Brain pericyte (primary cell): ENCODE measurements at regions not wholly inside any gene's neighbourhood (a gene's known extent, or its start where the extent isn't known, plus 50 kb on each side); places are given as distances from the start of the nearest gene placed in this dataset.

Experiments
- DNase-seq: peaks from one replicate; pipeline ENCODE4 v3.0.0-alpha.2; 2012; ENCODE audit warnings: low read depth, low spot score

DNA sequence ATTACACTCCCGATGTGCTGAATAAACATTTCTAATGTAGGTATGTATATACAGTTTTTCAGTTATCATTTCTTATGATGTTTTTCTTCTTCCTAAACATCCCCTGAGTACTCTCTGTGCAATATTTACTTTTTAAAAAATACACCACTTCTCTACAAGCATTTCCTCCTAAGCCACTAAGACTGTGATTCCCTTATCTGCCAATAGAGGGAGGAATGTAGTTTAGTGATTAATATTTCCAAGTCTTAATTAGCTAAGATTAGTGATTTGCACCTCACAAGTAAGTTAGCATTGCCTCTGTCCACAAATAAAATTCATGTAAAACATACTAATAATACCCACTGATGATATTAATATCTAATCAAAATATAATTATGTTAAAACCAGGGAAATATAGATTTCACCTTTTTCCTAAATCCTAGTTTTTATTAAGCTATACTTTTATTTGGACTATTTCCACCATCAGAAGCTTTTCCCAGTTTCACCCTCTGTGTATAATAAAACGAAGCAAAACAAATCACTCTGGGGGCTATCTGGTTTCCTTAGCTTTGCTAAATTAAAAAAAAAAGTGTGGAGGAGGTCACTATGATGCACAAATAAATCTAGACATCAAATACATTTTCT lies 909.1 kb downstream of the FAT4 start:
- DNase-seq: no peak

DNA sequence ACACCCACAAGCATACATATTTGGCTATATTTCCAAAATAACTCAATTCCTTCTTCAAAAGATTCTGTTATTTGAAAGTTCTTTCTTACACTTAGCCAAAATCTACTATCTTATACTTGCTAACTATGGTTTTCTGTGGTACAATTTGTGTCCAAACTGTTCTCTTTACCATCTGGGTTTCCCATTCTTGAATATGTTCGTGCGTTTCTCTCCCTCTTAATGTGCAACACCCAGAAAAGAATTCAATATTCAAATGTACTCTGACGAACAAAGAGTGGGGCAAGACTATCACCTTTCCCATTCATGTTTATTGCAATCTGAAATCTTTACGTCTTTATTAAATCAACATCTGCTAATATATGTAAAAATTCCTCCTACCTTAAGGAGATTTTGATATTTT lies 912.7 kb downstream of the FAT4 start:
- no peak for DNase-seq

DNA sequence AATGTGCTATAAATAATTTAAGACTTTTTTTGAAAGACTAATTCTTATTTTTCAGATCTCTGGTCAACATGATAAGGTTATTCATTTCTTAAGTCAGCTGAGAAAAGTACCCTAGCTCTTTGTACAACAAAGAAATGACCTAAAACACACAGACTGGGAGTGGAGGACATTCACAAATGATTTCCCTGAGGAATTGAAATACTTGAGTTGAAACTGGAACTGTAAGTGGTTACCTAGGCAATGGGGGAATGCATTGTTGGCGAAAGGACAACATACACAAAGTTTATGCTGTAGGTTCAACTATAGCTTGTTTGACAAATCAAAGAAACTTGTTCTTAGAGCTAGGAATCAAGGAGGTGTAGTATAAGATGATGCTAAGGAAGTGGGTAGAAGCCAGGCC lies 915.5 kb downstream of the FAT4 start:
- DNase-seq: no peak

- DNase-seq: no peak
Observed at GRCh38 chr4:126233483-126233882, 918.7 kb downstream of the FAT4 start.

- no peak for DNase-seq
Observed at GRCh38 chr4:126238013-126238412, 923.3 kb downstream of the FAT4 start.

DNA sequence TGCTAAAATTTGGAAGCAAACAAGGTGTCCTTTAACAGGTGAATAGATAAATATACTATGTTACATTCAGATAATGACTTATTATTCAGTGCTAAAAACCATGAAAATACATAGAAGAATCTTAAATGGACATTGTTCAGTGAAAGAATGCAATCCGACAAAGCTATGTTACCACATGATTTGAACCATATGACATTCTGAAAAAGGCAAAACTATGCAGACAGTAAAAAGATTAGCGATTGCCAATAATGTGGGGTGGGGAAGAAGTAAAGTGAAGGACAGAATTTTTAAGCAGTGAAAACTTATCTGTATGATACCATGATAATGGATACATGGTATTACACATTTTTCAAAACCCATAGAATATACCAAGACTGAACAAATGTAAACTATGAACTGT lies 926.9 kb downstream of the FAT4 start:
- no peak for DNase-seq

DNA sequence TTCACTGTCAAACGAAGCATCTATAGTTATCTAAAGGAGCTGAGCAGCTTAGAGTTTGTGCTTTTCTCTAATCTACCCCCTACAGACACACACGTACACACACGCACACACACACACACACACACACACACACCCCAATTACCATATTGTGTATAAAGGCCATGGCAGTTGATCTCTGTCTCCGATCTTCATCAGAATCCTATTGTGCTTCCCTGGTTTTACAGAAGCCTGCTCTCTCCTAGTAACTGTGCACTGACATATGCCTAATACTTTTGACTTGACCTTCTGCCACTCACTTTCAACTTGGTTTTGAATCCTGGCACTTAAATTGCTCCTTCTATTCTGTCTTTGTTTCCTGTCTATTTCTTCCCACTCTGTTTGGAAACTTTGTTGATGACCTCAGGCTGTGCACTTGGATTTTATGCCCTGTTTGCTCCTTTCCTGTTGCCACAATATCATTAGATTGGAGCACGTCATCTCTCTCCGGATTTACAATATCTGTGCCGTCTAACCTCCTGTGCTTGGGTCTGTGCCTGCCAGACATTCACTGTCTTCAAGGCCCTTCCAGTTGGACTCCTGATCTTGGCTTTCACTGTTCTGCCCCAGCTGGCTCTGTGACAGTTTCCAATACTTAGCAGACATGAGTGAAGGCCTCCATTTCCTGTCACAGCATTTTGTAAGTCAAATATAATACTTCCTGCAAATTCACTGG lies 928.1 kb downstream of the FAT4 start:
- DNase-seq: no peak

DNA sequence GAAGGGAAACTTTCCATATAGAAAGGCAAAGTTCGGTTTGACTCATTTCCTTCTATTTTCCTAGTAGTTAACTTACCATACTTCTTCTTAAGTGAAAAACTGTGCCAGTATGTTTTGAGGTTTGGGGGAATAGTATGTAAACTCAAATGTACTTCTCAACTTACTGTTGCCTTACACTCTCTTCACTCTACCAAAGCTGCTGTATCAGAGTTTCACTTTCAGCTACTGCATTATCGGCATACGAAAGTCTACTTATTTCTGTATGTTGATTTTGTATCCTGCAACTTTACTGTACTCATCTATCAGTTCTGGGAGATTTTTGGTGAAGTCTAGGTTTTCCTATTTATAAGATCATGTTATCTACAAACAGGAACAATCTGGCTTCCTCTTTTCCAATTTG lies 932.7 kb downstream of the FAT4 start:
- DNase-seq: no peak

GRCh38 chr4:126250006-126250405 lies 935.3 kb downstream of the FAT4 start:
- DNase-seq: no peak

- DNase-seq: no peak
Observed at GRCh38 chr4:126251169-126251568, 936.4 kb downstream of the FAT4 start.

- DNase-seq: no peak
Observed at GRCh38 chr4:126262665-126263064, 947.9 kb downstream of the FAT4 start.

DNA sequence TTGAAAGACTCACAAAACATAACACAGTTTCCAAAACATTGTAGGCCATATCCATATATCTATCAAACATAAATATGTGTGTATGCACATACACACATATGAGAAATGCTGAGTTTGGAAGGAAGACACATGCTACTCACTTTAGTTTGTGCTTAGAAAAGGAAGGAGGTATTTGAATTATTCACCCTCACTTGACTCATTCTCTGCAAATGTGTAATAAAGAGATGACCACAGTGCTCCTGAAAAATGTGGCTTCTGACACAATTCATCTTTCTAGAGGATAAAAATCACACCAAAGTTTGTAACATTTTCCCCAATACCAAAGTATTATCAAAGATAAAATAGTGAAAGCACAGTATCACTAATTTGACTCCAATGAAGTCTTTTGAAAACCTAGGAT lies 950.1 kb downstream of the FAT4 start:
- DNase-seq: no peak

DNA sequence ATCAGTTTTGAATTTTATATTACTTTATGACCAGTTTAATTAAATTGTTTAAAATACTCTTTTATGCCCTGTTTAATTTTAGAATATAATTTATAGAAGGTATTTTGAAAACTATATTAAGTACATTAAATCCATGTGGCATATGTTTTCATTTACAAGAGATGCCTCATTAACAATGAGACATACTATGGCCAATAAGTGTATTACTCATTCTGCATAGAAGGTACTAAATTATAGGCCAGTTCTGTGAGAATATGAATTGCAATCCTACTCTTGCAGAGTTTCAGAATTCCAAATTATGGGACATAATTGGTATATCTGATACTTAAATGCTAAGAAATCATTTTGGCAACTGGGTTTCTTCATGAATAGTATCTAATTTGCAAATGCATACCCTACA lies 951.1 kb downstream of the FAT4 start:
- no peak for DNase-seq

- no peak for DNase-seq
Observed at GRCh38 chr4:126267689-126268088, 952.9 kb downstream of the FAT4 start.

DNA sequence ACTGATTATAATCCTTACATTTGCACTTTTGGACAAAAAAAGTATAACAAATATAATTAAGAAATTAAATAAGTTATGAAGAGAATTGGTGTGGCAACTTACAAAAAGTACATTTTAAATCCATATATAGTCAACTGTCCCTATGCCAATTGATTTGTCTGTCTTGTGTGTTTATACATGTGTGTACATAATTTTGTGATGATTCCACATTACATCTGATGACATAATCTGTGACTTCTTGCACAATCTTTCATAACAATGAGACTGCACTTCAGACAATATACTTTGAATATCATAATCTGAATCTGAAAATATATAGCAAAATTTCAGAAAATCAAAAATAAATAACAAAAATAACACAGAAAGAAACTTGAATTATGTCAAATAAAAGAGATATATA lies 953.4 kb downstream of the FAT4 start:
- DNase-seq: no peak

DNA sequence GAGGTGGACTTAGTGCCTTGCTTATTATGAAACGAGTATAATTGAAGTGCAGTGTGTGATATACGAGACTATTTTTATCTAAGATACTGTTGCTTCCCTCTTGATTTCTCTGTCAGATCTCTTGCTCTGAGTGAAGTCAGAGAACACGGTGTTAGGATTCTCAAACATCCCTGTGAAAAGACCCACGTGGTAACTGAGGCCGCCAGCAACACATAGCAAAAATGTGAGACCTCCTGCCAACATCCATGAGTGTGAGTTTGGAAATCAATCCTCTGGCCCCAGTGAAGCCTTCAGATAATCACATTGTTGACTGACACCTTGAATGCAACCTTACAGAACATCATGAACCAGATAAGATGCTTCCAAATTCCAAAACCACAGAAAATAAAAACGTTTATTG lies 954.4 kb downstream of the FAT4 start:
- no peak for DNase-seq

GRCh38 chr4:126271292-126271691 lies 956.5 kb downstream of the FAT4 start:
- DNase-seq: no peak

DNA sequence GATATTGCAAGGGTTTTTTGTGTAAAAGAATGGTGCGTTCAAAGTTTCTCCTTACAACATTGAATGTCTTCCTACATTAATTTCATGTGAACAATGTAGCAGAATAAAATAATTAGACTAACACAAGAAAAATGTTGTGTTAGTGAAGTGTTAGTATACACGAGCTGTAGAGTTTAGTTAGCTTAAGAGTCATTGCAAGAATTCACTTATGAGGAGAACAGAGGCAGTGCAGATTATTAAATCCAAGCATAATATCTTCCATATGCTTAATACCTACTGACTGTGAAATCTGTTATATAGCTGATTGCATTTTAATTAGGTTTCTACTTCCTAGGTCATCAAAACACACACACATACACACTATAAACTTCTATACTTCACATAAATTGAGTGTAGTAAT lies 959.0 kb downstream of the FAT4 start:
- DNase-seq: no peak

- DNase-seq: no peak
Observed at GRCh38 chr4:126291886-126292285, 977.1 kb downstream of the FAT4 start.

- no peak for DNase-seq
Observed at GRCh38 chr4:126298271-126298670, 983.5 kb downstream of the FAT4 start.

- no peak for DNase-seq
Observed at GRCh38 chr4:126306152-126306869, 991.6 kb downstream of the FAT4 start.

GRCh38 chr4:126318376-126318775 lies 1003.6 kb downstream of the FAT4 start:
- DNase-seq: no peak

- DNase-seq: no peak
Observed at GRCh38 chr4:126328914-126329313, 1014.2 kb downstream of the FAT4 start.
